Adrenal gland (tissue), 9 donors: ENCODE measurements at regions not wholly inside any gene's neighbourhood (a gene's known extent, or its start where the extent isn't known, plus 50 kb on each side); places are given as distances from the start of the nearest gene placed in this dataset.

Source experiments
- DNase-seq, 7 donors: peaks; one replicate each; pipeline ENCODE4 v3.0.0-alpha.2; 2019 to 2020
- H3K27ac ChIP-seq, 5 donors: fragments of 200-600 bp; sonication (generic) in 4 of 5; 1 replicate in 3 of 5; 2 replicates in 2 of 5; pipeline versions ENCODE4 v1.5.1 to v1.8.0; 2016 to 2020; ENCODE audit warnings: mild to moderate bottlenecking in 1 of 5
- H3K27me3 ChIP-seq: fragments of 200-600 bp; 2 replicates; pipeline ENCODE4 v1.8.0; 2021
- H3K36me3 ChIP-seq, 2 donors: fragments of 200-600 bp; replicated peaks in 1 of 2; 1 replicate in 1 of 2; 2 replicates in 1 of 2; pipeline versions ENCODE4 v1.5.1 to v1.8.0; 2018 to 2022
- H3K4me1 ChIP-seq, 2 donors: fragments of 200-600 bp; replicated peaks in 1 of 2; 1 replicate in 1 of 2; 2 replicates in 1 of 2; pipeline versions ENCODE4 v1.5.1 to v1.8.0; 2018 to 2021
- H3K4me3 ChIP-seq, 4 donors: fragments of 200-600 bp; sonication (generic) in 3 of 4; one replicate each; pipeline ENCODE4 v1.5.1; 2016 to 2018
- H3K9me3 ChIP-seq, 3 donors: fragments of 200-600 bp; sonication (generic) in 1 of 3; replicated peaks in 1 of 3; 1 replicate in 2 of 3; 2 replicates in 1 of 3; pipeline versions ENCODE4 v1.5.1 to v1.8.0; 2016 to 2021
- POLR2A ChIP-seq, 2 donors: fragments of 450-650 bp; IDR thresholded peaks; one replicate each; pipeline ENCODE4 v1.6.1; 2017; ENCODE audit warnings: antibody characterized with exemption in 2 of 2, mild to moderate bottlenecking in 2 of 2, moderate library complexity in 1 of 2
- WGBS, 4 donors: extraction: QIAGEN DNeasy Blood & Tissue Kit in 2 of 4; methylation state at CpG; one replicate each; pipeline versions ENCODE4 v1.1.5 to v1.1.7; 2013 to 2017; 5-methylcytosine and 5-hydroxymethylcytosine counted together
- intact Hi-C, 2 donors: fragments of 100-400 bp; cut with DNase I; formaldehyde crosslinking; loops; one replicate each; pipeline versions ENCODE4 v1.14.1 to v1.15.0; 2022 to 2023
- TF ChIP-seq, protein P1 (sequence below), 6 experiments: fragments of 450-650 bp in 4 of 6; fragments of 200-600 bp in 2 of 6; sonication (generic) in 1 of 6; IDR thresholded peaks; 1 replicate in 5 of 6; 2 replicates in 1 of 6; pipeline versions ENCODE4 v1.5.1 to v1.8.0; 2016 to 2021; ENCODE audit warnings: antibody characterized with exemption in 6 of 6, mild to moderate bottlenecking in 2 of 6, moderate library complexity in 1 of 6
- donor health status: healthy with polysubstance abuse.
- donor health status: Bipolar disorder and iron deficiency.
- donor health status: DM: yes; HTN: yes; CAD: no.
- donor health status: DM: no; HTN: no; CAD: no.
- donor health status: DM: no; HTN: no; CAD: no.

DNA sequence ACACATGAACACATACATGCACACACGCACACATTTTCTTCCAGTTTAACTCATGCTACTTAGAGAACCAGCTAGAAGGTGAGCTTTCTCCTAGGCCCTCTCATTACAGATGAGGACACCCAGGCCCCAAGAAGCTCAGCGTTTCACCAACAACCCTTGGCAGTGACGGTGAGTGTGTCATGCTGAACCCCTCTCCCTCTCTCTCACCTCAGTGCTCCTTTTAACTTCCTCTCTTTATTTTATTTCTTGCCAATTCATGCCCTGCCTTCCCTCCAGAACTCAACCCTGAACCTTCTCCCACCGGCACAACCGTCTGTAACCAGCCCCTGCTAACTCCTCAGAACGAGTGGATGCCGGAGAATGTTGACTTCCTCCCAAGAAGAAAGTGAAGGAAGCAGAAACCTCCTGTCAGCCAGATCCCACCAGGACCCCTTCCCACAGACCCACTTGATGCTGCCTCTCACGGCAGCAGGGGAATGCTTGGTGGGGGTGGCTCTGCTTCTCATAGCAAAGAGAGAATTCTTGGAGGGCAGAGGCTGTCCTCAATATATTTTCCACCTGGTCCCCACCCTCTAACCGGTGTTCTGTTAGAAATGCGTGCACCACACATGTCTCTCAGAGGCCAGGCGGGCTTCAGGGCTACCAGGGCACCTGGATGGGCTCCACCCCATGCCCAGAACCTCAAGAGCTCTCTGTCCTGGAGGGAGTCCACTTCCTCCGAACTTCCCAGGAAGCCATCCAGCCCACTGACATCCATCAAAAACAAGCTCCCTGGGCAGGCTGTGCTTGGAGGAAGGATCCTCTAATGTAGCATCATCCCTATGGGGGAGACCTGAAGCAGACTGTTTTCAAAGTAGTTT, 134.0 kb downstream of the TOMM20 start:
- Histone ChIP-seq H3K27me3 (no peaks in the 10 kb centered on the region), H3K4me3 (no peak overlapping the region), H3K9me3 (no peaks in the 10 kb centered on the region), H3K27ac (peak overlapping the region in 1 of 5 donors; percentile 20), H3K4me1 (peaks cover 13 to 25% of the 10 kb centered on the region in 2 donors), H3K36me3 (no peaks in the 10 kb centered on the region)
- 75 to 81% (median 77%) methylated on average over 11 to 12 of the region's 12 CpGs for WGBS, 4 donors
- TF ChIP-seq, protein P1, sequence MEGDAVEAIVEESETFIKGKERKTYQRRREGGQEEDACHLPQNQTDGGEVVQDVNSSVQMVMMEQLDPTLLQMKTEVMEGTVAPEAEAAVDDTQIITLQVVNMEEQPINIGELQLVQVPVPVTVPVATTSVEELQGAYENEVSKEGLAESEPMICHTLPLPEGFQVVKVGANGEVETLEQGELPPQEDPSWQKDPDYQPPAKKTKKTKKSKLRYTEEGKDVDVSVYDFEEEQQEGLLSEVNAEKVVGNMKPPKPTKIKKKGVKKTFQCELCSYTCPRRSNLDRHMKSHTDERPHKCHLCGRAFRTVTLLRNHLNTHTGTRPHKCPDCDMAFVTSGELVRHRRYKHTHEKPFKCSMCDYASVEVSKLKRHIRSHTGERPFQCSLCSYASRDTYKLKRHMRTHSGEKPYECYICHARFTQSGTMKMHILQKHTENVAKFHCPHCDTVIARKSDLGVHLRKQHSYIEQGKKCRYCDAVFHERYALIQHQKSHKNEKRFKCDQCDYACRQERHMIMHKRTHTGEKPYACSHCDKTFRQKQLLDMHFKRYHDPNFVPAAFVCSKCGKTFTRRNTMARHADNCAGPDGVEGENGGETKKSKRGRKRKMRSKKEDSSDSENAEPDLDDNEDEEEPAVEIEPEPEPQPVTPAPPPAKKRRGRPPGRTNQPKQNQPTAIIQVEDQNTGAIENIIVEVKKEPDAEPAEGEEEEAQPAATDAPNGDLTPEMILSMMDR (IDR thresholded peaks at IDR 0.05) = no peak
- no peak for TF ChIP-seq POLR2A (IDR thresholded peaks at IDR 0.05)
- intact Hi-C loops = loop anchor here in 1 of 2 donors (10.0 kb wide), 1 partner anchor 480 kb away; no protein-coding TSS in a partner anchor
- peak in 1 of 7 donors; percentile 49 for DNase-seq

DNA sequence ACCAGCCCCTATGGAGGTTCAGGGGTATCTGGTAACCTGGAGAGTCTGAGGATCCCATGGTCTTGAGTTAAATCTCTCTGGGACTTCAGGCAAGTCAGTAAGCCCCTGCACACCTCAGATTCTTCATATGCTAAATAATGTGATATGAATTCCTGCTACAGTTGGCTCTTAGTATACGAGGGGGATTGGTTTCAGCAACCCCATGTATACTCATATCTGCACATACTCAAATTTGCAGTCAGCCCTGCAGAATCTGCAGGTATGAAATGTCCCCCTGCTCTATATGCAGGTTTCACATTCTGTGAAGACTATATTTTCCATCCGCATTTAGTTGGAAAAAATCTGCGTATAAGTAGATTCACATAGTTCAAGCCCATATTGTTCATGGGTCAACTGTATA, 136.6 kb downstream of the TOMM20 start:
- TF ChIP-seq, protein P1 (IDR thresholded peaks at IDR 0.05) = no peak
- TF ChIP-seq POLR2A (IDR thresholded peaks at IDR 0.05) = no peak
- intact Hi-C loops = loop anchor here in 1 of 2 donors (10.0 kb wide), 1 partner anchor 477 kb away; no protein-coding TSS in a partner anchor
- Histone ChIP-seq H3K4me3 (no peak overlapping the region), H3K27me3 (no peaks in the 10 kb centered on the region), H3K9me3 (no peaks in the 10 kb centered on the region), H3K4me1 (peaks cover 17 to 26% of the 10 kb centered on the region in 2 donors), H3K36me3 (no peaks in the 10 kb centered on the region), H3K27ac (no peak overlapping the region)
- no peak for DNase-seq
- WGBS, 4 donors = 83 to 94% (median 92%) methylated on average over 3 of the region's 3 CpGs

DNA sequence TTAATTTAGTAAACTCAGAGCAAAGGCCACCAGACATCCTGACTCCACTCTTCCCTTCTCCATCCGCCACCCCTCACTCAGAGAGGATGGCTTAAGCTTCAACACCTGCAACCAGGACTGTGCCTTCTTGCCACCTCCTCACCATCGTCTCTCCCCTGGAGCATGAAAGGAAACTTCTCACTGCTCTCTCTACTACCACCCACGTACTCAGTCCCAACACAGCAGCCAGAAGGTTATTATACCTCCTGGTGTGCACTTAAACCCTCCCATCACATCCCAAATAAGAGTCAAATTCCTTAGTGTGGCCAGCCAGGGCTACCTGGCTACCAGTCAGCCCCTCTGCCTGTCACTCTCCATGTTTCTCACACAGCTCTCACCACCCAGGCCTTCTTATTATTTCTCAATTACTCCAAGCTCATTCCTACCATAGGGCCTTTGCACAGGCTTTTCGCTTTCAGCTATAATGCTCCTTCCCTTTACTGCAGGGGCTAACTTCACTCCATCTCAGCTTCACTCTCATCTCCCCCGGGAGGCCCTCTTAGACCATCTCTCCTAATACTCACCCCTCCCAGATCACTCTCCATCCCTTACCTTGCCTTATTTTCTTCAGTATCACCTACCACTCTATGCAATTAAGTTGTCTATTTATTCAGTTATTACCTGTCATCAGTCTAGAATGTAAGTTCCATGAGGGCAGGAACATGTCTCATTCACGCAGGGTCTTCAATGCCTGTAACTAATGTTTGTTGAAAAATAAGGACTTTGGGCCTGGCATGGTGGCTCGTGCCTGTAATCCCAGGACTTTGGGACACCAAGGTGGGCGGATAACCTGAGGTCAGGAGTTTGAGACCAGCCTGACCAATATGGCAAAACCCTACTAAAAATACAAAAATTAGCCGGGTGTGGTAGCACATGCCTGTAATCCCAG, 137.5 kb downstream of the TOMM20 start:
- WGBS, 4 donors = 94 to 98% (median 97%) methylated on average over 9 of the region's 9 CpGs
- Histone ChIP-seq H3K4me3 (no peak overlapping the region), H3K27me3 (no peaks in the 10 kb centered on the region), H3K36me3 (no peaks in the 10 kb centered on the region), H3K9me3 (no peaks in the 10 kb centered on the region), H3K27ac (peak overlapping the region in 1 of 5 donors; percentile 34), H3K4me1 (peaks cover 21 to 25% of the 10 kb centered on the region in 2 donors)
- DNase-seq = no peak
- intact Hi-C loops = loop anchor here in 1 of 2 donors (10.0 kb wide), 1 partner anchor 476 kb away; no protein-coding TSS in a partner anchor
- TF ChIP-seq, protein P1 (IDR thresholded peaks at IDR 0.05) = no peak
- no peak for TF ChIP-seq POLR2A (IDR thresholded peaks at IDR 0.05)

DNA sequence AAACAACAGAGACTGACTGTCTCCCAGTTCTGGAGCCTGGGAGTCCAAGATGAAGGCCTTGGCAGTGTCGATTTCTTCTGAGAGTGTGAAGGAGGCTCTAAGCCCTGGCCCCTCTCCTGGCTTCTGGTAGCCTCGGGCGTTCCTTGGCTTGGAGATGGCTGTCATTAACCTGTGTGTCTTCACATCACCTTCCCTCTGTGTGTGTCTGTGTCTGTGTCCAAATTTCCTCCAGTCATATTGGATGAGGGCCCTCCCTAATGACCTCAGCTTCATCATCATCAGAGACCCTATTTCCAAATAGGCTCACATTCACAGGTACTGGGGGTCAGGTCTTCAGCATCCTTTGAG, 138.3 kb downstream of the TOMM20 start:
- peak in 1 of 7 donors; percentile 39 for DNase-seq
- intact Hi-C loops = loop anchor here in 1 of 2 donors (10.0 kb wide), 1 partner anchor 476 kb away; no protein-coding TSS in a partner anchor

More for the DNA sequence above, 138.3 kb downstream of the TOMM20 start:
- TF ChIP-seq, protein P1 (IDR thresholded peaks at IDR 0.05) = no peak
- TF ChIP-seq POLR2A (IDR thresholded peaks at IDR 0.05) = no peak
- Histone ChIP-seq H3K27me3 (no peaks in the 10 kb centered on the region), H3K4me1 (peaks cover 23 to 29% of the 10 kb centered on the region in 2 donors), H3K27ac (peak overlapping the region in 1 of 5 donors; percentile 34), H3K4me3 (no peak overlapping the region), H3K36me3 (no peaks in the 10 kb centered on the region), H3K9me3 (no peaks in the 10 kb centered on the region)
- WGBS, 4 donors = 67 to 96% (median 79%) methylated on average over 3 of the region's 3 CpGs
